HEK293T (cell line): ENCODE measurements at regions not wholly inside any gene's neighbourhood (a gene's known extent, or its start where the extent isn't known, plus 50 kb on each side); places are given as distances from the start of the nearest gene placed in this dataset.

ENCODE experiments used
- ARNT ChIP-seq: fragments of 450-650 bp; IDR thresholded peaks from 2 replicates; pipeline ENCODE4 v1.6.1; 2017; ENCODE audit warnings: mild to moderate bottlenecking
- FOXK2 ChIP-seq: fragments of 450-650 bp; IDR thresholded peaks from 2 replicates; pipeline ENCODE4 v1.6.1; 2016; ENCODE audit warnings: mild to moderate bottlenecking
- FOXM1 ChIP-seq: fragments of 450-650 bp; IDR thresholded peaks from 2 replicates; pipeline ENCODE4 v1.6.1; 2017; ENCODE audit warnings: mild to moderate bottlenecking, borderline replicate concordance
- NFRKB ChIP-seq: fragments of 450-650 bp; IDR thresholded peaks from 2 replicates; pipeline ENCODE4 v1.6.1; 2016; ENCODE audit warnings: mild to moderate bottlenecking, moderate library complexity
- PKNOX1 ChIP-seq: fragments of 450-650 bp; IDR thresholded peaks from 2 replicates; pipeline ENCODE4 v1.6.1; 2016
- SP1 ChIP-seq: fragments of 450-650 bp; IDR thresholded peaks from 2 replicates; pipeline ENCODE4 v1.6.1; 2017
- SUZ12 ChIP-seq: fragments of 450-650 bp; IDR thresholded peaks from 2 replicates; pipeline ENCODE4 v1.6.1; 2016; ENCODE audit warnings: mild to moderate bottlenecking
- TARDBP ChIP-seq: fragments of 450-650 bp; IDR thresholded peaks from 2 replicates; pipeline ENCODE4 v1.6.1; 2016

GRCh38 chr2:158917121-158917520 lies 51.3 kb upstream of the TANC1 start:
- TF ChIP-seq SUZ12, result no peak
- TF ChIP-seq NFRKB, result no peak
- TF ChIP-seq PKNOX1, result no peak
- no peak for TF ChIP-seq ARNT
- no peak for TF ChIP-seq TARDBP
- TF ChIP-seq FOXM1, result no peak
- TF ChIP-seq SP1, result no peak
- TF ChIP-seq FOXK2, result no peak
